ENCODE measurements at regions not wholly inside any gene's neighbourhood (a gene's known extent, or its start where the extent isn't known, plus 50 kb on each side); places are given as distances from the start of the nearest gene placed in this dataset.

GRCh38 chr5:74112372-74113195 lies 486.6 kb downstream of the ARHGEF28 start:
- DNase-seq = no peak
- Histone ChIP-seq H3K9me3 (ENCODE audit: control insufficient read depth, low read length) (no peaks in the 10 kb centered on the region), H3K4me1 (ENCODE audit: control insufficient read depth, insufficient read depth, low read length) (no peaks in the 10 kb centered on the region), H3K27ac (ENCODE audit: low read length) (no peak overlapping the region), H3K27me3 (ENCODE audit: control insufficient read depth, insufficient read depth) (no peaks in the 10 kb centered on the region), H3K4me3 (ENCODE audit: low read length) (no peak overlapping the region)
- intact Hi-C loops (cut with DNase I) = no loop called here
- WGBS = 88% methylated on average over 3 of the region's 3 CpGs
- no peak for ATAC-seq

- Histone ChIP-seq H3K27me3 (ENCODE audit: control insufficient read depth, insufficient read depth) (no peaks in the 10 kb centered on the region), H3K27ac (ENCODE audit: low read length) (no peak overlapping the region), H3K4me1 (ENCODE audit: control insufficient read depth, insufficient read depth, low read length) (no peaks in the 10 kb centered on the region), H3K4me3 (ENCODE audit: low read length) (no peak overlapping the region), H3K9me3 (ENCODE audit: control insufficient read depth, low read length) (no peaks in the 10 kb centered on the region)
- intact Hi-C loops (cut with DNase I) = no loop called here
- no peak for DNase-seq
- no peak for ATAC-seq
- WGBS = 71% methylated on average over 2 of the region's 2 CpGs
Measured at GRCh38 chr5:74111764-74112163, 485.8 kb downstream of the ARHGEF28 start.

DNA sequence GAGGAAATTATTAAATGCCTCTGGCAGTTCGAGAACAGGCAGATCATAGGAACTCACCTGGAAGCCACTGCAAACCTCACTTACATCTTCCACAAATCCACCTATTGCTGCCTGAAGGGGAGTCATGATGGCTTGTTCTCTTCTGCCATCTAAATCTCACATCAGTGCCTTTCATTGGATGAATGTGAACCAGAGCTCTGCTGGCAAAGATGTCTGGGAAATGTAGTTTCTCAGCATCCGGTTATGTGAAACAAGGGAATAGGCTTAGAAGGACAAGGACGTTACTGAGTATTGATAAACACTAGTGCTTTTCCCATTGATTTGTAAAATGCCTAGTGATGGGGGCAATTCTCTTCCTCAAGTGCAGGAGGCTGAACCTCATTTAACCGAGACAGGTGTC lies 483.3 kb downstream of the ARHGEF28 start:
- DNase-seq (no peak), ATAC-seq (no peak)
- no peaks in the 10 kb centered on the region for H3K9me3 ChIP-seq (ENCODE audit: control insufficient read depth, low read length)
- H3K27ac ChIP-seq (ENCODE audit: low read length) = no peak overlapping the region
- H3K27me3 ChIP-seq (ENCODE audit: control insufficient read depth, insufficient read depth) = no peaks in the 10 kb centered on the region
- intact Hi-C loops (cut with DNase I) = no loop called here
- WGBS = 85% methylated on average over 4 of the region's 4 CpGs
- no peaks in the 10 kb centered on the region for H3K4me1 ChIP-seq (ENCODE audit: control insufficient read depth, insufficient read depth, low read length)
- no peak overlapping the region for H3K4me3 ChIP-seq (ENCODE audit: low read length)

GRCh38 chr5:74107899-74108298 lies 481.9 kb downstream of the ARHGEF28 start:
- Histone ChIP-seq H3K4me3 (ENCODE audit: low read length) (no peak overlapping the region), H3K27me3 (ENCODE audit: control insufficient read depth, insufficient read depth) (no peaks in the 10 kb centered on the region), H3K4me1 (ENCODE audit: control insufficient read depth, insufficient read depth, low read length) (no peaks in the 10 kb centered on the region), H3K9me3 (ENCODE audit: control insufficient read depth, low read length) (no peaks in the 10 kb centered on the region), H3K27ac (ENCODE audit: low read length) (peak overlapping the region; percentile 62)
- peak; percentile 92 to 97 for ATAC-seq
- intact Hi-C loops (cut with DNase I) = no loop called here
- DNase-seq = peak in 2 of 3 donors; percentile 48 to 74

DNA sequence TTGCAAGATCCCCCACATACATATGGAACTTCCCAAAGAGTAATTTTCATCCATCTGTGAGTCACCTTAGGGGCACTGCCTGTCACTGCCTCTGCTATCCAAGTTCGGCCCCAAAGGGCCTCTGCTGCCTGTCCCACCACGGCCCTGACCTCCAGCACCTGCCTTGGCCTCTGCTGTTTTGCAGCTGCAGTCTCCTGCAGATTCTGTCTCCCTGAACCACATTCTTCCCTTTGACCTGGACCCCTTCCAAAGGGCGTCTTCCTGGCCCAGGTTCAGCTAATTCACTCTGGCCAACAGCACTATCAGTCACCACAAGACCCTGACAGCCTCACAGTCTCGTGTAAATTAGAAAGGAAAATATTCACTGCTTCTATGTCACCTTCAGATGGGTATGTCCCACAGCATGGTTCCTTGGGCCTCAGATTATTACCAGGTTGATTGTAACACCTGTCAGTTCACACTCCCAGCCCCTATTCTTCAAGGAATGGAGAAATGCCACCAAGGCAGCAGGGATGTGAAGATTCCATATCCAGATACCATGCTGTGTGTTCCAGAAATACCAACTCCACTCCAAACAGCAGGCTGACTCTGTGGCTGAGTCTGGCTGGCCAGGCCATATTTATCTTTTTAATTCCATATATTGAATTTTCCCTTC lies 479.3 kb downstream of the ARHGEF28 start:
- H3K4me1 ChIP-seq (ENCODE audit: control insufficient read depth, insufficient read depth, low read length) = no peaks in the 10 kb centered on the region
- no peak overlapping the region for H3K27ac ChIP-seq (ENCODE audit: low read length)
- H3K27me3 ChIP-seq (ENCODE audit: control insufficient read depth, insufficient read depth) = no peaks in the 10 kb centered on the region
- no peaks in the 10 kb centered on the region for H3K9me3 ChIP-seq (ENCODE audit: control insufficient read depth, low read length)
- ATAC-seq = peak in 1 of 2 donors; percentile 69
- WGBS = 40% methylated on average over 4 of the region's 4 CpGs
- intact Hi-C loops (cut with DNase I) = no loop called here
- H3K4me3 ChIP-seq (ENCODE audit: low read length) = no peak overlapping the region
- DNase-seq = peak; percentile 33 to 69 (median 47)

GRCh38 chr5:74103131-74104023 lies 477.4 kb downstream of the ARHGEF28 start:
- intact Hi-C loops (cut with DNase I) = no loop called here

GRCh38 chr5:74100268-74100665 lies 474.3 kb downstream of the ARHGEF28 start:
- ATAC-seq (no peak), DNase-seq (no peak)
- no peak overlapping the region for H3K4me3 ChIP-seq (ENCODE audit: low read length)
- intact Hi-C loops (cut with DNase I) = no loop called here
- H3K27ac ChIP-seq (ENCODE audit: low read length) = no peak overlapping the region
- H3K27me3 ChIP-seq (ENCODE audit: control insufficient read depth, insufficient read depth) = no peaks in the 10 kb centered on the region
- 87% methylated on average over 1 of the region's 1 CpG for WGBS
- H3K9me3 ChIP-seq (ENCODE audit: control insufficient read depth, low read length) = no peaks in the 10 kb centered on the region
- H3K4me1 ChIP-seq (ENCODE audit: control insufficient read depth, insufficient read depth, low read length) = peaks cover 3% of the 10 kb centered on the region

More at GRCh38 chr5:74103131-74104023, 477.4 kb downstream of the ARHGEF28 start:
- Histone ChIP-seq H3K4me3 (ENCODE audit: low read length) (no peak overlapping the region), H3K27ac (ENCODE audit: low read length) (no peak overlapping the region), H3K9me3 (ENCODE audit: control insufficient read depth, low read length) (no peaks in the 10 kb centered on the region), H3K4me1 (ENCODE audit: control insufficient read depth, insufficient read depth, low read length) (peaks cover under 1% of the 10 kb centered on the region), H3K27me3 (ENCODE audit: control insufficient read depth, insufficient read depth) (no peaks in the 10 kb centered on the region)
- ATAC-seq (peak in 1 of 2 donors; percentile 38), DNase-seq (peak in 1 of 3 donors; percentile 47)
- 67% methylated on average over 15 of the region's 15 CpGs for WGBS

DNA sequence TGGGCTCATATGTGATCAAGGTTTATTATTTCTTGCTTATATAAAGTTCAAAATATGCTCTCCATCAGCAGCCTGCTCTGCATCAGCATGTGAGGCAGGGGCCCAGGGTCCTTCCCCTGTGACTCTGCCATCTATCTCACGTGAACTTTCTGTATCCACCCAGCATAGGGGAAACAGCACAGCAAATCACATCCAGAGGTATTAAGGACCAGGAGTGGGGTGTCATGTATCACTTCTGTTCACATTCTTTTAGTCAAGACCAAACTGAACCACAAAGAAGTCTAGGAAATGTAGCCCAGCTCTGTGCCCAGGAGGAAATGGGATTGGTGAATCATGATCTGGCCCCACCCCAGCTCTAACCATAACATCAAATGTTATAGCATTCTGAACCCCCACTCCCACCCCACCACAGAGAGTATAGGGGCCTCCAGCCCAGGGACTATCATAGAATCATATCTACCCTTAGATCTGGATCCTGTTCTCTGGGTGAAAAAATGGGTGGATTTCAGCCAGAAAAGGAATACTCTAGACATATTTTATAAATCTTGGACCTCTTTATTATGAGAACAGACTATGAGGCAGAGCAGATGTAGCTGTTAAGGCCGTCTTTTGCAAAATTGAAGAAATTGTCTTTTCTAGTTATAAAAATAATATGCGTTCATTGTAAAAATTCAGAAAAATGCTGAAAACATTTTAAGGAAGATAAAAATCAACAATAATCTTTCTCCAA lies 473.7 kb downstream of the ARHGEF28 start:
- 91% methylated on average over 3 of the region's 3 CpGs for WGBS

GRCh38 chr5:74098941-74099340 lies 472.9 kb downstream of the ARHGEF28 start:
- intact Hi-C loops (cut with DNase I) = no loop called here
- no peak for DNase-seq
- H3K27ac ChIP-seq (ENCODE audit: low read length) = no peak overlapping the region
- H3K4me1 ChIP-seq (ENCODE audit: control insufficient read depth, insufficient read depth, low read length) = peaks cover 3% of the 10 kb centered on the region
- no peaks in the 10 kb centered on the region for H3K27me3 ChIP-seq (ENCODE audit: control insufficient read depth, insufficient read depth)
- no peak overlapping the region for H3K4me3 ChIP-seq (ENCODE audit: low read length)
- no peak for ATAC-seq
- H3K9me3 ChIP-seq (ENCODE audit: control insufficient read depth, low read length) = no peaks in the 10 kb centered on the region

More for the DNA sequence above, 473.7 kb downstream of the ARHGEF28 start:
- intact Hi-C loops (cut with DNase I) = no loop called here
- Histone ChIP-seq H3K9me3 (ENCODE audit: control insufficient read depth, low read length) (no peaks in the 10 kb centered on the region), H3K4me1 (ENCODE audit: control insufficient read depth, insufficient read depth, low read length) (peaks cover 3% of the 10 kb centered on the region), H3K27ac (ENCODE audit: low read length) (no peak overlapping the region), H3K4me3 (ENCODE audit: low read length) (no peak overlapping the region), H3K27me3 (ENCODE audit: control insufficient read depth, insufficient read depth) (no peaks in the 10 kb centered on the region)
- ATAC-seq (no peak), DNase-seq (no peak)

DNA sequence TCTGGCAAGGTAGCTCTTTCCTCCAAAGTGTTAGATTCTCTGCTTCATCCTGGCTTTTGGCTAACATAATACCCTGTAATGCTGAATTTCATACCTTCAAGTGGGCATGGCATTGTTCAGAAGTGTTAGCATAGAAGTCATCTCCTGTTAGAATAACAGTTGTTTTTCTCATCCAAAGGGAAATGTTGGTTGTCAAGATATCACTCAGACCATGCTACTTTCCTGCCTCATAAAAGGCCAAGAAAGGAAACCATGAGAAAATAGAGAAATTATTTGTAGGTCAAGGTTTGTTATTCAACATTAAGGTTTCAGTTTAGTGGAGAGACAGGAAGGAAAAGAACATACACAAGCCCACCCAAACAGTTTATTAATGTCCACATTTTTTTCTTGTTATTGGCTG lies 472.5 kb downstream of the ARHGEF28 start:
- Histone ChIP-seq H3K27me3 (ENCODE audit: control insufficient read depth, insufficient read depth) (no peaks in the 10 kb centered on the region), H3K9me3 (ENCODE audit: control insufficient read depth, low read length) (no peaks in the 10 kb centered on the region), H3K4me1 (ENCODE audit: control insufficient read depth, insufficient read depth, low read length) (peaks cover 3% of the 10 kb centered on the region), H3K27ac (ENCODE audit: low read length) (no peak overlapping the region), H3K4me3 (ENCODE audit: low read length) (no peak overlapping the region)
- ATAC-seq (no peak), DNase-seq (no peak)
- intact Hi-C loops (cut with DNase I) = no loop called here

All from right cardiac atrium (tissue), 5 donors.